MM.1S (cell line): ENCODE measurements at regions not wholly inside any gene's neighbourhood (a gene's known extent, or its start where the extent isn't known, plus 50 kb on each side); places are given as distances from the start of the nearest gene placed in this dataset.

Experiments used
- EZH2phosphoT487 ChIP-seq: fragments of 300-600 bp; sonication (generic); IDR thresholded peaks from 2 replicates; pipeline ENCODE4 v1.6.1; 2018; ENCODE audit warnings: antibody characterized with exemption, low read length
- TF ChIP-seq, protein P1 (sequence below): fragments of 300-600 bp; sonication (generic); IDR thresholded peaks from 2 replicates; pipeline ENCODE4 v1.5.1; 2016; ENCODE audit warnings: antibody characterized with exemption, low read length, mixed read lengths

DNA sequence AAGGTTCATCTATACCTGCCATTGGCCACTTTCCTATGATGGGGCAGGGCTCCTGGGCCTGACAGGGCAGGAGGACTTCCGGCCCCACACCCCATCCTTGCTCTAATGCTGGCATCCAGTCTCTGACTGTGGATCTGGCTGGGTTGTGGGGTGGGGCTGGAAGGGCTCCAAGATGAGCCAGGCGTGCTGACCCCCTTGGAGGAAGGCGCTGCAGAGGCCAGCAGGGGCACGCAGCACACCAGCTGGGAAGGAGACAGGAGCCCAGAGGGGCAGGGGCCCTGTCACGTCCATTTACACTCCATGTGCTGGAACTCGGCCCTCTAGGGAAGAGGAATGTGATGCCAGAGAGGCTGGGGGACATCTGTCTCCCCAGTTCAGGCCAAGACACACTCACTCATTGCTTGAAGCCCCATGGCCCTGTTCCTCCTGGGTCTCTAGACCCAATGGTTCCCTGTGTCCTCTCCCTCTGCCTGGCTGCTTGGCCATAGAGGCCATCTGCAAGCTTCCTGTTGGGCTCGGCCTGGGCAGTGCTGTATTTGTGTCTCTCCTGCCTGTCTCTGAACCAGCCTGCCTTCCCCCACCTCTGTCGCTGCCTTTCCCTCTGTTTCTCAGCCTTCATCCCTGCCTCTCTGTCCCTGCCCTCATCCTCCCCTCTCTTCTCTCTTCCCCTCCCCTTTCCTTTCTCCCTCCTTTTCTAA is 67.5 kb upstream of the NECTIN1 start:
- no peak for TF ChIP-seq EZH2phosphoT487
- TF ChIP-seq, protein P1, sequence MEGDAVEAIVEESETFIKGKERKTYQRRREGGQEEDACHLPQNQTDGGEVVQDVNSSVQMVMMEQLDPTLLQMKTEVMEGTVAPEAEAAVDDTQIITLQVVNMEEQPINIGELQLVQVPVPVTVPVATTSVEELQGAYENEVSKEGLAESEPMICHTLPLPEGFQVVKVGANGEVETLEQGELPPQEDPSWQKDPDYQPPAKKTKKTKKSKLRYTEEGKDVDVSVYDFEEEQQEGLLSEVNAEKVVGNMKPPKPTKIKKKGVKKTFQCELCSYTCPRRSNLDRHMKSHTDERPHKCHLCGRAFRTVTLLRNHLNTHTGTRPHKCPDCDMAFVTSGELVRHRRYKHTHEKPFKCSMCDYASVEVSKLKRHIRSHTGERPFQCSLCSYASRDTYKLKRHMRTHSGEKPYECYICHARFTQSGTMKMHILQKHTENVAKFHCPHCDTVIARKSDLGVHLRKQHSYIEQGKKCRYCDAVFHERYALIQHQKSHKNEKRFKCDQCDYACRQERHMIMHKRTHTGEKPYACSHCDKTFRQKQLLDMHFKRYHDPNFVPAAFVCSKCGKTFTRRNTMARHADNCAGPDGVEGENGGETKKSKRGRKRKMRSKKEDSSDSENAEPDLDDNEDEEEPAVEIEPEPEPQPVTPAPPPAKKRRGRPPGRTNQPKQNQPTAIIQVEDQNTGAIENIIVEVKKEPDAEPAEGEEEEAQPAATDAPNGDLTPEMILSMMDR = no peak
